DMS53 (cell line): ENCODE measurements at regions not wholly inside any gene's neighbourhood (a gene's known extent, or its start where the extent isn't known, plus 50 kb on each side); places are given as distances from the start of the nearest gene placed in this dataset.
A peak's percentile ranks its signal among the peaks of the same experiment; 100 is the strongest.

Experiments
- DNase-seq: peaks from one replicate; lab custom pipeline; 2025; lab: John Stamatoyannopoulos, UW

DNA sequence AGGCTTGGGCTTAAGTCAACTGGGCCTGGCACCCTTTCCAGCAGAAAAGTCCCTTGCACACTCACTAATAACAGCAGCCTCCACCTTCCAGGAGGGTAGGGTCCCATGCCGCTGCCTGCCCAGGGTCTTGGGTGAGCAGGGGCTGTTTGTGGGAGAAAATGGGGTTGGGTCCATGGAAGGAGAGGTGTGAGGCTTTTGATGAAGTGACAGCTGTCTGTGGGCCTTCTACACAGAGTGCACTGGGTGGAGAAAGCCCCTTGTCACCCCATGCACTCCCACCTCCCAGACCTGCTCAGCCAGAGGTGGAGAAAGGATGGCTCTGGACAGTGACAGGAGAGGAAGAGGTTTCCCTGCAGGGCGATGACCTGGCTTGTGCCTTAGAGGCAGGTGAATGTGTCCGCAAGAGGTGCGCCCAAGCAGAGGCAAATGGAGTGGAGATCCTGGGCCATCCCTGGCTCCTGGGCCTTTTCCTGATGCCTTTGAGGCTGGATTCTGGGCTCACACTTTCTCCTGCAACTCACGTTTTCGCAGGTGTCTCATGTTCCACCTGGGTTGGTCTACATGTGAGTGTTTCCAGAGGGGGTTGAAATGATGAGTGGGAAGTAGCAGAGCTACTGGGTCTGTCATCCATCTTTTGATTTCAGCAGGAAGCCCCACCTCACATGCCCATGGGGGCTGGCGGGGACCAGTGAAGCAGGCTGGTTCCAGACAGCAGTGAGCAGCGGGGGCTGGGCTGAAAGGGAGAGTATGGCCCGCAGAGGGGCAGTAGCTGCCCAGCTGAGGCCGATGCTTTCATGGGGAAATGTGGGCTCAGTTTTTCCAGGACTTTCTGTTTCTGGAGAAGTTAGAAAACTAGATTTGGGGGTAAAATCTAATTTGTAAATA lies 85.2 kb upstream of the PRR23E start:
- DNase-seq, result no peak

- no peak for DNase-seq
Observed at GRCh38 chr3:127108796-127109195, 84.1 kb upstream of the PRR23E start.

GRCh38 chr3:127110982-127111693 lies 81.8 kb upstream of the PRR23E start:
- DNase-seq, result no peak

DNA sequence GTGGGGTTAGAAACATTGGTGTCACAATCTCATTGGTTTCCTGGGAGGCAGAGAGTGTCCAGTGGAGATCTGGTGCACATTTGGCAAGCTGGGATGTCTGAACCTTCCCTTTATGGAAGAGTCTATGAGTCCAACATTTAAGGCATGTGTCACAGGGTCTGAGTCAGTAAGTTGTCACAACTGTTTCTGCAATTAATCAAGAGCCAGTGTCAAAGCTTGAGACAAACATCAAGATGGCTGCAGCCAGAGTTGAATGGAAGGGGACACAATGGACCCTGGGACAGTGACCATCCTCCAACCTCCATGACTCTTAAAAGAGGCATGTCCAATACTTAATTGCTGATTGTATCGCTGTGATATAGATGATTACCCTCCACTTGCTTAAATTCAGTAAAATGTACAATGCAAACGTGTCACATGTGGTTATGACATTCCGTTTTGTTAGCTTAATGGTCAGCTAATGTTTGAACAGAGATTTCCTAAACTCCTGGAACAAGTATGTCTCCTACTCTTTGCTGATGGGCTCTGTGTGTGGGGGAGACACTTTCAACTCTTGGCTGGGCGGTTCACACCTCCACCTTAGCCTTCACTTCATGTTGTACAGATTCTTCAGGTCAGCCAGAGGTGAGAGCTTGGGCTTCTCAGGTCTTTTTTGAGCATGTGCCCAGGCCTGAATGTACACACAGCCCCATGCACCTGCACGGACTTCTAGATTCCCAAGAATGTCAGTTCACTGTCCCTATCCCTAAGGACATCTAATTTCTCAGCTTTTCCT lies 79.9 kb upstream of the PRR23E start:
- DNase-seq, result peak; percentile 15

GRCh38 chr3:127113571-127113891 lies 79.4 kb upstream of the PRR23E start:
- DNase-seq, result peak; percentile 78

DNA sequence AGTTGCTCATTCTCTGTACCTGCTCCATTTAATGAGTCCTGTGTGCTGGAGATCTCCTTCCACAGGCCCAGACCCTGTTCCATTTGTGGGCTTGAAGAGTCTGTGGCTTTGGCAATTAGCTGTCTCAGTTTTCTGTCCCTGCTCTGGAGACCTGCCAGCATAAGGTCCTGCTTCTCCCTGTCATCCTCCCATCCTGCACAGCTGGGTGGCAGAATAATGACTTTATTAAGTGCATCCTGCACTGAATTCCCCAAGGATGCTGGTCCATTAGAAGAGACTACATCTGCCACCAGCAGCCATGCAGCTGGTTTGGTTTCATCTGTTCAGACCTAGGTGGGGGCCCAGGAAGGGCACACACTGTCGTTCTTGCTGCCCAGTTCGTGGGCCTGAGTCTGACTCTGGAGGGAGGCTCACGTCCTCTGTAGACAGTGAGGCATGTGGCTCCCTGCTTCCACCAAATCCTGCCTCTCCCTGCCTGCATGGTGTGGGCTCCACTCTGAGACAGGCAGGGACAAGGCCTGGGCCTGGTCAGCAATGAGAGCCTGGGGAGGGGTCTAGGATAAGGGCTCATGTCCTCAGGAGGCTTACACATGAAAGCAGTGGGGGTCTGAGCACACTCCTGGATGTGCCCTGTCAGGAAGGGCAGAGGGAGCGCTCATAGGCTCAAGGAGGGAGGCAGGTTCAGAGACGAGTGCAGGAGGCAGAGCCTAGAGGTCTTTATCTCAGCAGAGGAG lies 78.4 kb upstream of the PRR23E start:
- DNase-seq, result no peak

- DNase-seq, result no peak
Observed at GRCh38 chr3:127115691-127116351, 77.1 kb upstream of the PRR23E start.

DNA sequence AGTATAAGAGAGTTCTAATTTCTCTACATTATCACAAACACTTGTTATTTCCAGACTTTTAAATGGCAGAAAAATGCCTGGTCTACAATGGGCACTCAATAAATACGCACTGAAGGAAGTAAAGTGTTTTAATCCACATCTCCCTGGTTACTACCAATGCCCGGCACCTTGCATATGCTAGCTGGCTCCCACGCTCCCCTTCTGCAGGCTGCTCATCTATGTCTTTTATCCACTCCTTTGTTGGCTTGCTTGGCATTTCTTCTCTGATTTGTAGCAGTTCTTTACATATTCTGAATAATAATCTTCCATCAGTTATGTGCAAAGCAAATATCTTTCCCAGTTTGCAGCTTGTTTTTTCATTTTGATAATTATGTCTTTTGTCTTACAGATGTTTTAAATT lies 74.6 kb upstream of the PRR23E start:
- DNase-seq, result no peak

DNA sequence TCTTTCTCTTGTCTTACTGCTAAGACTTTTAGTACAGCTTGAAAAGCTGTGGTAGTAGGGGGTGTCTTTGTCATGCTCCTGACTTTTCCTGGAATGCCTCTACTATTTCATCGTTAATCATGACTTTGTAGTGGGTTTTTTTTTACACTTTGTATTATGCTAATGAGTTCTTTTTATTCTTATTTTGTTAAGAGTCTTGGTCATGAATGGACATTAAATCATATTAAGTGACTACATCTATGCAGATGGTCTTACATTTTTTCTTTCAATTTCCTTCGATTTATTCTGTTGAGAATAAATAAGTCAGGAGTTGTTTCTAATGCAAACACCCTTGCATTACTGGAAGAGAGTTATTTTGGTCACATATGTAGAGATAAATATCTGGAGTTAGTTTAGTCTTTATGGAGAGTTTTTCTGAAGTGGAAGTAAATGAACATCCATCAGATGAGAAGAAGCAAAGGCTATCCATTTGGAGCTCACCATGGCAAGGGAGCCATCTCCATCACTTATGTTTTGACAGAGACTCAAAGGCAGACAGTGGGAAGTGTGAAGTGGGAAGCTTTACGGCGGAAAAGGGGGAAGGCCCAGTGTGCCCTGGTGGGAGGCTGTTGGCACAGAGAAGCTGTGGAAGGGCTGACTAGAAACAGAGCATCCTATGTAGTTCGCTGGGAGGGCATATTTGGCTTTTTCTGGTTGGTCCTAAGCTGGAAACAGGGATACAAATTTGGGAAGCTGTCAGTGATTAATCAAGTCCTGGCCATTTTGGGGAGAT lies 73.1 kb upstream of the PRR23E start:
- no peak for DNase-seq

DNA sequence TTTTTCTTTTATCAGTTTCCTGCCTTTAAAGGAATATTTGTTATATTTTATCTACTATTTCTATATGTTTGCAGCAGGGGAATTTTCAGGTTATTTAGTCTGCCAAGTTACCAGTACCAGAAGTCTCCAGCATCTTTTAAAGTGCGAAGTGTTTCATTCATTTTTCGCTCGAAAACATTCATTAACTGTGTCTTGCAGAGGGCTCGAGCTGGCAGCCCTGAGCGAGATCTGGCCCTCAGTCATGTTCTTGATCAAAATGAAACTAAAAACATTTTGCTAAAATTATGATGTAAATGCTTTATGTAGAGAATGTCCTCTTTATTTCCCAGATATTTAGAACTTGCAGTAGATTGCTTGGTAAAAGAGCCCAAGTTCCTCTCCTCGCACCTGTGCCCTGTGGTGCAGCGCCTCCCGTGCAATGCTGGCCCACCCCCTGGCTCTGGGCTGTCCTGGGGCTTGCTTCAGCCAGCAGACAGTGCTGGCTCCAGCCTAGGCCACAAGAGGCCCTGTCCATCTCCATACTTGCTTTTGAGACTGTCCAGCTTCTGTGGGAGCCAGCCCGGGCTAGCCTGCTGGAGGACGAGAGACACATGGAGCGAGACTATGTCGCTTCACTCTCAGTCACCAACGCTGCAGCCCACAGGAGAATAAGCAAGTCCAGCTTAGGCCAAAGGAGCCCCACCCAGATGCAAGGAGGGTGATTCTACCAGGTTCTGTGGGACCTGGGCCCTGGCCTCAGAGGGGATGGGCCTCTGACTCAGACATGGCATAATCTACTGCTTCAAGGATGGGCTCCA lies 71.9 kb upstream of the PRR23E start:
- DNase-seq, result no peak

- DNase-seq, result peak; percentile 60
Observed at GRCh38 chr3:127121885-127122284, 71.0 kb upstream of the PRR23E start.

- DNase-seq, result no peak
Observed at GRCh38 chr3:127123533-127123932, 69.4 kb upstream of the PRR23E start.

DNA sequence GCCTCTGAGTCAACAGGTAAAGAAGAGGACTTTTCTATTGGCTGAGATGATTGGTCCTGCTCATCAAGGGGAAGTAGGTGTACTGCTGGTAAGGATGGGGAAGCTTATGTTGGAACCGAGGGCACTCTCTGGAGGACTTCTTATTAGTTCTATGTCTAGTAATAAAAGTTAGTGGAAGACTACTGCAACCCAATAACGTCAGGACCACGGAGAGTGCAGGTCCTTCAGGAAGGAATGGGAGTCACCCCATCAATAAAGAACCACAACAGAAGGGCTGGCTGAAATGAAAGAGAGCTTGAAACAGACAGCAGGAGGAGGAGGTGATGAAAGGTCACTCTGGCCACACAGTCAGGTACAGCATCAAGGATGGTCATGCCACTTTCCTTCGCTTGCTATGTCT lies 68.8 kb upstream of the PRR23E start:
- no peak for DNase-seq

DNA sequence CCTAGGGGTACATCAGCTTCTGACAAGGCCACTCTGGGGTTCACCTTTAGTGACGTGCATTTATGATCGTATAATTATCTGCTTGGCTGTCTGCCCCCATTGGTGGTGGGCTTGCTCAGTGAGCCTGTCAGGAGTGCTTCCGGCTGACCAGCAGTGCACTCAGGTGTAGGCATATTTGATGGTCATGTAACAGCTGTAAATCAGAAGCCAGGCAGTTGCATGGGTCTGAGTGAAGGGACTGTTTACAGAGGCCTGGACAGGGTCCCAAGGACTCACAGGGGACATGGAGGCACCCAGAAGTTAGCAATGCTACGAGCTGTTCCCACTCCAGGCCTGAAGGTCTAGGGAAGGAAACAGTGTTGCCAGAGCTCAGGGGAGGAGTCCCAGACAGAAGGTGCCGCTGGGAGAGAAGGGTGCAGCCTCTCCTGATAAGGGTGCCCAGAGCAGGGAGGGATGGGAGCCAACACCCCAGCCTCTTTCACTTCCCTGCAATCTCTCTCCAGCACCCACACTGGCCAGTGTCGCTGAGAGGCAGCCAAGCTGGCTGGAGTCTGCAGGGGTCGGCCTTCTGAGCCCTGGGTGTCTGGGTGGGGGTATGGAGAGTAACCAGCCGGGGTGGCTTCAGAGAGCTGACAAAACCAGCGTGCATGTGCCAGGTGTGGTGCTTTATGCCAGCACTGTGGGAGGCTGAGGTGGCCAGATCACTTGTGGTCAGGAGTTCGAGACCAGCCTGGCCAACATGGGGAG lies 61.3 kb upstream of the PRR23E start:
- no peak for DNase-seq

DNA sequence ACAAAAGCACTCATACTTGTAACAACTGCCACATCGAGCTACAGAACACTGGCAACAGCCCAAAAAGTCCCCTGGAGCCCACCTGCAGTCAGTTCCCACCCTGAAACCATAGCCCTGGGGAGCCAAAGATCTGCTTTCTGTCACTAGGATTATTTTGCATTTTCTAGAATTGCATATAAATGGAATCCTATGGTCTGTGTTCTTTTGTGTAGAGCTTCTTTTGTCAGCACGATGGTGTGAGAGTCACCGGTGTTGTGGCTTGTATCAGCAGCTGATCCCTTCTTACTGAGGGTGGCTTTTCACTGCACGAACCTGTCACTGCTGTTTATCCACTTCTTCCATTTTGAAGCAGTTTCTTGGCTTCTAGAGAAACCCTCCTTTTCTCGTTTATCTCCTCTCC lies 60.1 kb upstream of the PRR23E start:
- DNase-seq, result no peak

GRCh38 chr3:127133971-127134370 lies 59.0 kb upstream of the PRR23E start:
- no peak for DNase-seq

GRCh38 chr3:127134466-127134865 lies 58.5 kb upstream of the PRR23E start:
- no peak for DNase-seq

- no peak for DNase-seq
Observed at GRCh38 chr3:127134887-127135240, 58.1 kb upstream of the PRR23E start.
